RCC 7860 (cell line): ENCODE measurements at regions not wholly inside any gene's neighbourhood (a gene's known extent, or its start where the extent isn't known, plus 50 kb on each side); places are given as distances from the start of the nearest gene placed in this dataset.
"Not testable (repeated sequence)": the region's sequence is repeated elsewhere in the genome, so short reads cannot be mapped to it uniquely, and the experiment has no call there.

Experiments
- DNase-seq: peaks from one replicate; pipeline ENCODE4 v3.0.0-alpha.2; 2015; ENCODE audit warnings: low spot score
- FAIRE-seq: peaks from 2 replicates; lab custom pipeline; 2012; peaks lifted over from hg19 to GRCh38; lab: Jason Lieb, UNC

DNA sequence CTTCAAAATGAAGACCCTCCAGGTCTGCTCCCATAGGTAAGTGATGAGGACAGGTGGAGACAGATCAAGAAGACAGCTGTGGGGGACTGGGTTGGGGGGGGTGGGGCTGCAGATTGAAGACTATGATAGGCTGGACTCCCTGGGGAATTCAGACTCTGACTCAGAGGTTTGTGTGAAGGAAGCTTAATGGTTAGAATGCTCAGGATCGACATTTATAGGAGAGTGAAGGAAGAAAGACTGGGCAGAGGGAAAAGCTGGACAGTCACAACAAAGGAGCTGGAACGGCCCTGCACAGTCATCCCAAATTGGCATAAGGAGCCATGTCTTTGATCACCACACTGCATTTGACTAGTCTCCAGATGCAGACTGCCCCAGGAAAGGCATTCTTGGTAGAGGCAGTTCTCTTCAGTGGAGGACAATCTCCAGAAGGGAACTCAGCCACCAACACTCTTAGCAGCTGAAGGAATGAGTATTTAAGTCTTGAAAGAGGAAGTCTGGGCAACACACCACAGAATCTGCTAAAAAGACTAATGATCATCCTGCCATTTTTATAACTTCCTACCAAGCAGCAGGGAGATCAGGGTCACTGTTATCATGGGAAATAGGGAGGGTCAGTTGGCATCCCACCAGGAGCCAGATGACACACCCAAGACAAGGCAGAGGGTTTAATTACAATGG lies 120.0 kb upstream of the ZC3H11B start:
- DNase-seq (no peak), FAIRE-seq (no peak)

GRCh38 chr1:219731771-219732170 lies 118.9 kb upstream of the ZC3H11B start:
- FAIRE-seq: no peak
- DNase-seq: no peak

DNA sequence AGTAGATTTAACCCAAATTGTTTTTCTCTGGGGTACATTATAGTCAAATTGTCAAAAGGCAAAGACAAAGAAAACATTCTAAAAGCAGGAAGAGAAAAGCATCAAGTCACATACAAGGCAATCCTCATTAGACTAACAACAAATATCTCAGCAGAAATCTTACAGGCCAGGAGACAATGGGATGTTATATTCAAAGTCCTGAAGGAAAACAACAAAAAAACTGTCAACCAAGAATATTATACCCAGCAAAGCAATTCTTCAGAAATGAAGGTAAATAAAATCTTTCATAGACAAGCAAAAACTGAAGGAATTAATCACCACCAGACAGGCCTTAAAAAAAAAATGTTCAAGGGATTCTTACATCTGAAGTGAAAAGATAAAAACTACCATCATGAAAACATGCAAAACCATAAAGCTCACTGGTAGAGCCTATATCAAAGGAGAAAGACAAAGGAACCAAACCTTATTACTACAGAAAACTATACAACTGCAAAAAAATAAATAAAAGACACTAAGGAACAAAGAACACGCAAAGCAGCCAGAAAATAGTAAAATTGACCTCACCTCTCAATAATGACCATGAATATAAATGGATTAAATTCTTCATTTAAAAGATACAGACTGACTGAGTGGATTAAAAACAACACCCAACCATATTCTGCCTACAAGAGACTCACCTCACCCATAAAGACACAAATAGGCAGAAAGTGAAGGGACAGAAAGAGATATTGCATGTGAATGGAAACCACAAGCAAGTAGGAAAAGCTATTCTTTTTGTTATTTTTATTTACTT lies 113.8 kb upstream of the ZC3H11B start:
- no peak for FAIRE-seq

GRCh38 chr1:219724440-219724839 lies 111.5 kb upstream of the ZC3H11B start:
- DNase-seq (no peak), FAIRE-seq (no peak)

More for the DNA sequence above, 113.8 kb upstream of the ZC3H11B start:
- no peak for DNase-seq

DNA sequence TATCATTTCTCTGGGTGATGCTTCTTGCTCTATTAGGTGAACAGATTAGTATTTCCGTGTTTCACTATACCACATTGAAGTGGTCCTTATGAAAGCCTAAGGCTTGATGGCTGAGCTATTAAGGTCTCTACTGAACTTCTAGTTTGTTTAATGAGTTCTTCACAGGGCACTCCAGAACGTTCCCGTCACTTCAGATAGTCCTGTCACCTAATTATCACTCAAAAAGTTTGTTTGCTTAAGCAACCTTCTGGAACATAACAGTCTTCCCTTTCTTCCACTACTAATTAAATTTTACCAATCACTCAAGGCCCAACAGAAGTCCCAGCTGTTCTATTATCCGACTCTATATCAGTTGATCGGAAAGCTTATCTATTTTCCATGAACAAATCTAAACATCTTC lies 104.6 kb upstream of the ZC3H11B start:
- FAIRE-seq (no peak), DNase-seq (no peak)

DNA sequence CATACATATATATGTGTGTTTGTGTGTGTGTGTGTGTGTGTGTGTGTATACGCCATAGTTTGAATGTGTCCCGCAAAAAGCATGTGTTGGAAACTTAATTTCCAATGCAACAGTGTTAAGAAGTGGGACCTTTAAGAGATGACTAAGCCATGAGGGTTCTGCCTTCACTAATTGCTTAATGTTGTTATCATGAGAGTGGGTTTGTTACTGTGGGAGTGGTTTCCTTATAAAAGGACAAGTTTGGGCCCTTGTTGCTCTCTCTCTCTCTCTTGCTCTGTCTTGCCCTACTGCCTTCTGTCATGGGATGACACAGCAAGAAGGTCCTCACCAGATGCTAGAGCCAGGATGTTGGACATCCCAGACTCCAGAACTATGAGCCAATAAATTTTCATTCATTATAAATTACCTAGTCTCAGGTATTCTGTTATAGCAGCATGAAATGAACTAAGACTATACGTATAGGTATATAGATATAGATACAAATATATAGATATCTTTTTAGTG lies 103.8 kb upstream of the ZC3H11B start:
- DNase-seq (no peak), FAIRE-seq (no peak)

DNA sequence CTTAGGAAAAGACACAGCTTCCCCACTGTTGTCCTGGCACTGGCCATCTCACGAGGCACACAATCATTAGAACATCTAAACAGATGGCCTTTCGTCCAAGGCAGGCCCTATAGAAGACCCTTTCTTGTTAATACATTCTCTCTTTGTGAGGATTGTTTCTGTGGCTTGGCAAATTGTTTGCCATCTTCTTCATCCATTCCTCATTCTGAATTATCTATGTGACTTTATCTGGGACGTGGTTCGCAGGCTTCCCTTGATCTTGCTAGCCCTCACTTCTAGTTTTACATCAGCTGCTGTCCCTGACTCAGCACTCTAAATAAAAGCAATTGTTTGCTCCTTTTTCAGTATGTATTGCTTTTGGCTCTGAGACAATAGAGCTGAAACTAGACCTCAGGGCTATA lies 101.1 kb upstream of the ZC3H11B start:
- DNase-seq (no peak), FAIRE-seq (no peak)

GRCh38 chr1:219712506-219712905 lies 99.6 kb upstream of the ZC3H11B start:
- FAIRE-seq: no peak
- no peak for DNase-seq

GRCh38 chr1:219710529-219711194 lies 97.8 kb upstream of the ZC3H11B start:
- DNase-seq (no peak), FAIRE-seq (no peak)

DNA sequence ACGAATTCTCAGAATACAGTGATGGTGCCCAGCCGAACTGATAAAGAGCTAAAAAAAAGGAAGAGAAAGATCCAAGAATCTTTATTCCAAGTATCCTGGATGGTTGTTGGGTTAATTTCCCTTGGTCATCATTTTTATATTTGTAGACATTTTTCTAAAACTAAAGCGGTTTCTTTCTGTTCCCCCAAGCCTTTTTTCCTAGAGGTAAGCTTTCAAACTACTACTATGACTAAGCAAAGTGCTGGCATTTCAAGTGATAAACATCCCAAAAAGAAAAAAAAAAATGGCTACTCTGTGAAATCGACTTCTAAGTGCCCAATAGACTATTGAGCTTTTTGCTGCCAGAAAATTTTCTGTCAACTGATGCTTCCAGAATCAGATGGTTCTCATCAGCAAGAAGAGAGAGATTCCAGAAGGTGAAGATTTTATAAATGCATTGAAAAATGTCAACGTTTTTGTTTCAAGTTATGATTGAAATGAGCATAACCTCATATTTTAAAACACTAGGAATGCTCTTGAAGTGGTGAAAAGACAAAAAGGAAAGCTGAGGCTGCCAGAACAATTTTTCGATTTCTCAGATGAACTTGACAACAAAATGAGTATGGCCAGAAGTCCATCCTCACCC lies 96.1 kb upstream of the ZC3H11B start:
- FAIRE-seq: no peak
- DNase-seq: no peak

GRCh38 chr1:219707885-219708284 lies 95.0 kb upstream of the ZC3H11B start:
- not testable (repeated sequence) for DNase-seq, FAIRE-seq

DNA sequence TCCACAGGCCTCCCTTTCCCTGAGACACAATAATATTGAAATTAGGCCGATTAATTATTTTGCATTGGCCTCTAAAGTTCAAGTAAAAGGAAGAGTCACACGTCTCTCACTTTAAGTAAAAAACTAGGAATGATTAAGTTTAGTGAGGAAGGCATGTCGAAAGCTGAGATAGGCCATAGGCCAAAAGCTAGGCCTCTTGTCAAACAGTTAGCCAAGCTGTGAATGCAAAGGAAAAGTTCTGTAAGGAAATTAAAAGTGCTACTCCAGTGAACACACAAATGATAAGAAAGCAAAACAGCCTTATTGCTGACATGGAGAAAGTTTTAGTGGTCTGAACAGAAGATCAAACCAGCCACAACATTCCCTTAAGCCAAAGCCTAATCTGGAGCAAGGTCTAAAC lies 91.4 kb upstream of the ZC3H11B start:
- not testable (repeated sequence) for FAIRE-seq, DNase-seq

- no peak for FAIRE-seq
- no peak for DNase-seq
Measured at GRCh38 chr1:219703368-219703639, 90.4 kb upstream of the ZC3H11B start.

DNA sequence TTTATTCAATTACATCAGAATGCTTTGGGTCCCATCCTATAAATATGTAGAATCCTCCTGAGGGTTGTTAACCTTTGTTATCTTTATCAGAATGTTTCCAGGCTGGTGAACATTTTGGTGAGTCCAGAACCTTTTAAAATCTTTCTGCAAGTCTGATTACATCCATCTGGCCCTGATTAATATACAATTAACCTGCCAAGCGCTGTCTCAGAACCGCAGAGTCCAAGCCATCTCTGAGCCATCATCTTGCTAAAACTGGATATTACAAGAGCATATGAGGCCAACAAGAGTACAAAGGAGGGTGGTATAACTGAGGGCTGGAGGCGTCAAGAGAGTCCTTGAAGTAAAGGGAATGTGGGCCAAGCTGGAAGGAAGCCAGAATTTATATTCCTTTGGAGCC lies 88.6 kb upstream of the ZC3H11B start:
- FAIRE-seq (no peak), DNase-seq (no peak)

DNA sequence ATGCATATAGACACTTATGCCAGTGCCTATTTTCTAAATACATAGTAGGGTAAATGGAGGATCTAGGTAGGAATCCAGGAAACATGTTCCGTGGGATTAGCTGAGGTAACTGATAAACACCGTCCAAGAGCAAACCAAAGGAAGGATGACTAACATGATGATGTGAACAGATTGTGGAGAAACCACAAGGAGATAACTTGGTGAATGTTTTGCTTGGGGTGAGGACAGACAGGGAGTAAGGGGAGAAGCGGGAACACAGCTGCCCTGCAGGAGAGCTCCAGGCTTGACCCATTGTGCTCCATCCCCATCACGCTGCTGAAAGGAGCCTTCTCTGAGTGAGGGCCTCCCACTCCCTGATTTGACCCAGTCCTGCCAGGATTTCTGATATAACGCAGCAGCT lies 87.0 kb upstream of the ZC3H11B start:
- peak; percentile 71 for DNase-seq
- peak; percentile 93 for FAIRE-seq

GRCh38 chr1:219697682-219698081 lies 84.8 kb upstream of the ZC3H11B start:
- DNase-seq (no peak), FAIRE-seq (no peak)

DNA sequence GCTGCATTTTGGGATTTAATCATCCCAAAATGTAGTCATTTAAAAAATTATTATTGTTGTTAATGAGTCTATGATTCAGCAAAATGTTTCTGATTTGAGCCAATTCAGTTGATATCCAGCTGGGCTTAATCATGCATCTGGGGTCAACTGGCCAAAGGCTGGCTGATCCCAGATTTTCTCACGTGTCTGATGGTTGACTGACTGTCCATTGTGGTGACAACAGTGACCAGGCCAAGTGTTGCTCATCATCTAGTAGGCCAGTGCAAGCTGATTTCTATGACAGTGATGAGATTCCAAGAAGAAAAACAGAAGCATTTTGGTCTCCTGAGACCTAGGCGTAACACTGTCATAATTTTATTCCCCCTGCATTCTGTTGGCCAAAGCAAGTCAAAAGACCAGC lies 80.1 kb upstream of the ZC3H11B start:
- FAIRE-seq: peak; percentile 56

DNA sequence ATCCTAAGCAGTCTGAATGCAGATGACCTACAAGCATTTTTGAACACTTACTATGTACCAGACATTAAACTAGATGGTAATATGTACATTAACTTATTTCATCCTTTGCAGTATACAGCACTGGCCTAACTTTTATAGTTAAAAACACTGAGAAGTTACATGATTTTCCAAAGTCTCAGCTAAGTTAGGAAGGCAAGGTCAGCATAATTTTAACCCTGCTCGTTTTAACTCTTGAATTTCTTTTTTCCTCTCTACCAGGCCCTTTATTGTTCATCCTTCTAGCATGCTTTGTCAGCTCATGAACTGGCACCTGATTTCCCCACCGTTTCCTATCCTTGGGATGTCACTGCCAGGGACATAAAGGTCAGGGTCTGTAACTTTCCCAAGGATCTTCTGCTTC lies 76.9 kb upstream of the ZC3H11B start:
- DNase-seq (no peak), FAIRE-seq (no peak)

More for the DNA sequence above, 80.1 kb upstream of the ZC3H11B start:
- peak; percentile 39 for DNase-seq

DNA sequence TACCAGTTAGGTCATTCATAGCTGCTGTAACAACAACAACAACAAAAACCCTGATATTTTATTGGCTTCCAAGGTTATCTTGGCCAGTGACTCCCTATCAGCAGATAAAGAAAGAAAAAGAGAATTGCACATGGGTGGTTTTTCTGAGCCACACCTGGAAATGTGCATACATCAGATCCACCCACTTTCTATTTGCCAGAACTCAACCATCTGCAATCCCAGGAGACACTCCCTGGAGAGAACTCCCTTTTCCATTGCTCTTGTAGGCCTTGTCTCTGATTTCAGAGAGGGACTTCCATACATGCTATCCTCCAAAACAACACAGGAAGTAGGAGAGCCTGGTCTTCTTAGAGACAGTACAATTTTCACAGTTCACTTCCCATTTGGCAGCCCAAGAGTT lies 74.9 kb upstream of the ZC3H11B start:
- no peak for FAIRE-seq
- no peak for DNase-seq

DNA sequence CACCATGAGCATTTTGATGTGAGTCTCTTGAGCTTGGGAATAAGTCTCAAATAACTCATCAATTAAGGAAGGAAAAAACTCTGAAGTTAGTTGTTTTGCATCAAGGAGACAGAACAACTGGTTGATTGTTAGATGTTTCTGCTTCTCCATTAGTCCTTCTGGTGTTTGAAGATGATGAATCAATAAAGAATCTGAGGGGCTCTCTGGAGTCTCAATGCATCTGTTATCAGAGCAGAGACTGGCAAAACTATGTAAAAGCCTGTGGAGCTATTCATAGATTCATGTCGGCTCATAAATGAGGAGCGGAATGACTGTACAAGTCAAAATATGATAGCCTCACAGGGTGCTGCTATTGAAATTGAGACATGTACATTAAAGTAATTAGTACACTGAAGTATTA lies 73.3 kb upstream of the ZC3H11B start:
- DNase-seq (no peak), FAIRE-seq (no peak)

GRCh38 chr1:219682788-219683187 lies 69.9 kb upstream of the ZC3H11B start:
- FAIRE-seq: no peak
- no peak for DNase-seq
